ENCODE measurements at regions not wholly inside any gene's neighbourhood (a gene's known extent, or its start where the extent isn't known, plus 50 kb on each side); places are given as distances from the start of the nearest gene placed in this dataset.

- H3K9me3 ChIP-seq (replicated peaks; ENCODE audit: control insufficient read depth, insufficient read depth, low read length), result no peaks in the 10 kb centered on the region
- SMC1A ChIA-PET (ENCODE audit: uncharacterized antibody, unreplicated experiment), result no interaction called here
- intact Hi-C loops (cut with micrococcal nuclease; ENCODE audit: unreplicated experiment), result no loop called here
- H3K4me3 ChIP-seq, result no peak overlapping the region
- CTCF ChIA-PET, result no interaction called here
- no peak overlapping the region for H3K27ac ChIP-seq (ENCODE audit: control insufficient read depth, insufficient read depth)
- H3K9ac ChIP-seq (ENCODE audit: control insufficient read depth, insufficient read depth, low read length), result no peak overlapping the region
- ATAC-seq, result no peak
- no peaks in the 10 kb centered on the region for H3K27me3 ChIP-seq (replicated peaks in 1 of 2; ENCODE audit: control insufficient read depth in 2 of 2, insufficient read depth in 2 of 2, low read length in 1 of 2)
- BruUV-seq (replicated peaks), result no TSS peak
- 2% methylated on average over 2 of the region's 2 CpGs for WGBS (ENCODE audit: insufficient coverage, insufficient replicate concordance, low lambda C conversion rate, missing lambda C conversion rate)
- no peak for TF ChIP-seq HDGF (IDR thresholded peaks at IDR 0.05)
- DNase-seq (ENCODE audit: low read depth, low spot score), result no peak
- no peaks in the 10 kb centered on the region for H3K4me1 ChIP-seq (ENCODE audit: control insufficient read depth, insufficient read depth, low read length)
- no peak for FAIRE-seq
- RAD21 ChIA-PET (ENCODE audit: unreplicated experiment), result no interaction called here
- no peaks in the 10 kb centered on the region for H3K36me3 ChIP-seq (ENCODE audit: control insufficient read depth in 2 of 2, insufficient read depth in 2 of 2, low read length in 1 of 2)
- H3K4me2 ChIP-seq (ENCODE audit: control insufficient read depth, insufficient read depth), result no peak overlapping the region
- POLR2A ChIA-PET, result no interaction called here
- no peaks in the 10 kb centered on the region for H3K79me2 ChIP-seq (ENCODE audit: control insufficient read depth, insufficient read depth, low read length)
- in situ Hi-C loops (cut with MboI), result no loop called here
- no peaks in the 10 kb centered on the region for H4K20me1 ChIP-seq (ENCODE audit: control insufficient read depth, insufficient read depth)
- no peak overlapping the region for H2AFZ ChIP-seq (ENCODE audit: control insufficient read depth, low read depth, low read length)
These were observed 353.5 kb downstream of the SH2D1A start for GRCh38 chrX:124699876-124700275.

GRCh38 chrX:124717537-124717936 lies 371.2 kb downstream of the SH2D1A start:
- BruUV-seq (replicated peaks), result no TSS peak
- no peak for FAIRE-seq
- no peak overlapping the region for H2AFZ ChIP-seq (ENCODE audit: control insufficient read depth, low read depth, low read length)
- H3K4me2 ChIP-seq (ENCODE audit: control insufficient read depth, insufficient read depth), result no peak overlapping the region
- no peaks in the 10 kb centered on the region for H3K9me3 ChIP-seq (replicated peaks; ENCODE audit: control insufficient read depth, insufficient read depth, low read length)
- H3K4me1 ChIP-seq (ENCODE audit: control insufficient read depth, insufficient read depth, low read length), result no peaks in the 10 kb centered on the region
- in situ Hi-C loops (cut with MboI), result no loop called here
- no peaks in the 10 kb centered on the region for H3K36me3 ChIP-seq (ENCODE audit: control insufficient read depth in 2 of 2, insufficient read depth in 2 of 2, low read length in 1 of 2)
- no peaks in the 10 kb centered on the region for H3K79me2 ChIP-seq (ENCODE audit: control insufficient read depth, insufficient read depth, low read length)
- SMC1A ChIA-PET (ENCODE audit: uncharacterized antibody, unreplicated experiment), result no interaction called here
- no peak overlapping the region for H3K4me3 ChIP-seq
- no peaks in the 10 kb centered on the region for H4K20me1 ChIP-seq (ENCODE audit: control insufficient read depth, insufficient read depth)
- CTCF ChIA-PET, result no interaction called here
- POLR2A ChIA-PET, result no interaction called here
- RAD21 ChIA-PET (ENCODE audit: unreplicated experiment), result no interaction called here
- WGBS (ENCODE audit: insufficient coverage, insufficient replicate concordance, low lambda C conversion rate, missing lambda C conversion rate), result 0% methylated on average over 1 of the region's 1 CpG
- H3K9ac ChIP-seq (ENCODE audit: control insufficient read depth, insufficient read depth, low read length), result no peak overlapping the region
- DNase-seq (ENCODE audit: low read depth, low spot score), result no peak
- intact Hi-C loops (cut with micrococcal nuclease; ENCODE audit: unreplicated experiment), result no loop called here
- no peak for TF ChIP-seq TCF12 (IDR thresholded peaks at IDR 0.05; ENCODE audit: low read depth, low read length)
- ATAC-seq, result no peak
- H3K27ac ChIP-seq (ENCODE audit: control insufficient read depth, insufficient read depth), result no peak overlapping the region
- H3K27me3 ChIP-seq (replicated peaks in 1 of 2; ENCODE audit: control insufficient read depth in 2 of 2, insufficient read depth in 2 of 2, low read length in 1 of 2), result no peaks in the 10 kb centered on the region

GRCh38 chrX:124719060-124719459 lies 372.7 kb downstream of the SH2D1A start:
- ATAC-seq, result no peak
- H4K20me1 ChIP-seq (ENCODE audit: control insufficient read depth, insufficient read depth), result no peaks in the 10 kb centered on the region

More at GRCh38 chrX:124719060-124719459, 372.7 kb downstream of the SH2D1A start:
- Histone ChIP-seq H3K9ac (ENCODE audit: control insufficient read depth, insufficient read depth, low read length) (no peak overlapping the region), H3K4me1 (ENCODE audit: control insufficient read depth, insufficient read depth, low read length) (no peaks in the 10 kb centered on the region), H2AFZ (ENCODE audit: control insufficient read depth, low read depth, low read length) (no peak overlapping the region), H3K4me2 (ENCODE audit: control insufficient read depth, insufficient read depth) (no peak overlapping the region), H3K9me3 (replicated peaks; ENCODE audit: control insufficient read depth, insufficient read depth, low read length) (no peaks in the 10 kb centered on the region), H3K27ac (ENCODE audit: control insufficient read depth, insufficient read depth) (no peak overlapping the region), H3K27me3 (replicated peaks in 1 of 2; ENCODE audit: control insufficient read depth in 2 of 2, insufficient read depth in 2 of 2, low read length in 1 of 2) (no peaks in the 10 kb centered on the region), H3K36me3 (ENCODE audit: control insufficient read depth in 2 of 2, insufficient read depth in 2 of 2, low read length in 1 of 2) (no peaks in the 10 kb centered on the region), H3K4me3 (no peak overlapping the region), H3K79me2 (ENCODE audit: control insufficient read depth, insufficient read depth, low read length) (no peaks in the 10 kb centered on the region)
- POLR2A ChIA-PET, result no interaction called here
- RAD21 ChIA-PET (ENCODE audit: unreplicated experiment), result no interaction called here
- 63% methylated on average over 2 of the region's 2 CpGs for WGBS (ENCODE audit: insufficient coverage, insufficient replicate concordance, low lambda C conversion rate, missing lambda C conversion rate)
- SMC1A ChIA-PET (ENCODE audit: uncharacterized antibody, unreplicated experiment), result no interaction called here
- intact Hi-C loops (cut with micrococcal nuclease; ENCODE audit: unreplicated experiment), result no loop called here
- DNase-seq (ENCODE audit: low read depth, low spot score), result no peak
- CTCF ChIA-PET, result no interaction called here
- no TSS peak for BruUV-seq (replicated peaks)
- no peak for FAIRE-seq
- in situ Hi-C loops (cut with MboI), result no loop called here
- TF ChIP-seq MAX (IDR thresholded peaks at IDR 0.05; ENCODE audit: low read depth, low read length) (no peak), GATAD2B (conservative IDR thresholded peaks at IDR 0.05; ENCODE audit: low read depth) (no peak)
